Left hindlimb (tissue), 1 donor: ENCODE measurements at regions not wholly inside any gene's neighbourhood (a gene's known extent, or its start where the extent isn't known, plus 50 kb on each side); places are given as distances from the start of the nearest gene placed in this dataset.

Source experiments
- DNase-seq: peaks from one replicate; pipeline ENCODE4 v3.0.0-alpha.2; 2018

- no peak for DNase-seq
Measured at GRCh38 chr15:88312941-88313579, 56.5 kb upstream of the NTRK3 start.

- no peak for DNase-seq
Measured at GRCh38 chr15:88309363-88309762, 52.8 kb upstream of the NTRK3 start.

GRCh38 chr15:88307344-88307743 is 50.8 kb upstream of the NTRK3 start:
- no peak for DNase-seq
